ENCODE measurements at regions not wholly inside any gene's neighbourhood (a gene's known extent, or its start where the extent isn't known, plus 50 kb on each side); places are given as distances from the start of the nearest gene placed in this dataset.
"Not testable (repeated sequence)": the region's sequence is repeated elsewhere in the genome, so short reads cannot be mapped to it uniquely, and the experiment has no call there.

- H3K4me3 ChIP-seq: no peak overlapping the region
- H3K9ac ChIP-seq (ENCODE audit: insufficient read length): no peak overlapping the region
- no peak for TF ChIP-seq POLR2AphosphoS5 (IDR thresholded peaks at IDR 0.05; ENCODE audit: borderline replicate concordance, low read depth, low read length)
- TF ChIP-seq FOXP2 (optimal IDR thresholded peaks at IDR 0.05; ENCODE audit: control extremely low read depth, extremely low read length, insufficient read depth): no peak
- no peak for TF ChIP-seq EZH2 (IDR thresholded peaks at IDR 0.05)
- no peaks in the 10 kb centered on the region for H3K36me3 ChIP-seq (ENCODE audit: insufficient read depth, low read length)
- DNase-seq (ENCODE audit: low read depth, low spot score): no peak
- no peak overlapping the region for H3K27ac ChIP-seq
- H3K9me3 ChIP-seq (ENCODE audit: low read depth, low read length): no peaks in the 10 kb centered on the region
Measured at GRCh38 chr5:124538931-124539330, 207.5 kb downstream of the ZNF608 start.

GRCh38 chr5:124538191-124538590 lies 208.2 kb downstream of the ZNF608 start:
- DNase-seq (ENCODE audit: low read depth, low spot score): no peak
- Histone ChIP-seq H3K9ac (ENCODE audit: insufficient read length) (no peak overlapping the region), H3K4me3 (no peak overlapping the region), H3K9me3 (ENCODE audit: low read depth, low read length) (no peaks in the 10 kb centered on the region), H3K27ac (no peak overlapping the region), H3K36me3 (ENCODE audit: insufficient read depth, low read length) (no peaks in the 10 kb centered on the region)
- TF ChIP-seq POLR2AphosphoS5 (IDR thresholded peaks at IDR 0.05; ENCODE audit: borderline replicate concordance, low read depth, low read length) (no peak), FOXP2 (optimal IDR thresholded peaks at IDR 0.05; ENCODE audit: control extremely low read depth, extremely low read length, insufficient read depth) (no peak), EZH2 (IDR thresholded peaks at IDR 0.05) (no peak)

- H3K36me3 ChIP-seq (ENCODE audit: insufficient read depth, low read length): no peaks in the 10 kb centered on the region
- DNase-seq (ENCODE audit: low read depth, low spot score): no peak
- H3K9ac ChIP-seq (ENCODE audit: insufficient read length): no peak overlapping the region
- TF ChIP-seq POLR2AphosphoS5 (IDR thresholded peaks at IDR 0.05; ENCODE audit: borderline replicate concordance, low read depth, low read length): no peak
- TF ChIP-seq FOXP2 (optimal IDR thresholded peaks at IDR 0.05; ENCODE audit: control extremely low read depth, extremely low read length, insufficient read depth): no peak
- TF ChIP-seq EZH2 (IDR thresholded peaks at IDR 0.05): no peak
- no peaks in the 10 kb centered on the region for H3K9me3 ChIP-seq (ENCODE audit: low read depth, low read length)
- no peak overlapping the region for H3K27ac ChIP-seq
- no peak overlapping the region for H3K4me3 ChIP-seq
Measured at GRCh38 chr5:124537522-124537921, 208.9 kb downstream of the ZNF608 start.

- no peak overlapping the region for H3K27ac ChIP-seq
- no peak overlapping the region for H3K4me3 ChIP-seq
- no peak overlapping the region for H3K9ac ChIP-seq (ENCODE audit: insufficient read length)
- H3K36me3 ChIP-seq (ENCODE audit: insufficient read depth, low read length): no peaks in the 10 kb centered on the region
- H3K9me3 ChIP-seq (ENCODE audit: low read depth, low read length): no peaks in the 10 kb centered on the region
- DNase-seq (ENCODE audit: low read depth, low spot score): no peak
- TF ChIP-seq EZH2 (IDR thresholded peaks at IDR 0.05) (no peak), FOXP2 (optimal IDR thresholded peaks at IDR 0.05; ENCODE audit: control extremely low read depth, extremely low read length, insufficient read depth) (no peak), POLR2AphosphoS5 (IDR thresholded peaks at IDR 0.05; ENCODE audit: borderline replicate concordance, low read depth, low read length) (no peak)
Measured at GRCh38 chr5:124537107-124537506, 209.3 kb downstream of the ZNF608 start.

- H3K9ac ChIP-seq (ENCODE audit: insufficient read length): no peak overlapping the region
- H3K4me3 ChIP-seq: no peak overlapping the region
- no peaks in the 10 kb centered on the region for H3K9me3 ChIP-seq (ENCODE audit: low read depth, low read length)
- no peaks in the 10 kb centered on the region for H3K36me3 ChIP-seq (ENCODE audit: insufficient read depth, low read length)
- DNase-seq (ENCODE audit: low read depth, low spot score): no peak
- TF ChIP-seq POLR2AphosphoS5 (IDR thresholded peaks at IDR 0.05; ENCODE audit: borderline replicate concordance, low read depth, low read length) (no peak), EZH2 (IDR thresholded peaks at IDR 0.05) (no peak), FOXP2 (optimal IDR thresholded peaks at IDR 0.05; ENCODE audit: control extremely low read depth, extremely low read length, insufficient read depth) (no peak)
- H3K27ac ChIP-seq: no peak overlapping the region
Measured at GRCh38 chr5:124536333-124536732, 210.1 kb downstream of the ZNF608 start.

- H3K4me3 ChIP-seq: no peak overlapping the region
- no peak overlapping the region for H3K27ac ChIP-seq
- TF ChIP-seq POLR2AphosphoS5 (IDR thresholded peaks at IDR 0.05; ENCODE audit: borderline replicate concordance, low read depth, low read length): no peak
- TF ChIP-seq FOXP2 (optimal IDR thresholded peaks at IDR 0.05; ENCODE audit: control extremely low read depth, extremely low read length, insufficient read depth): no peak
- no peak for TF ChIP-seq EZH2 (IDR thresholded peaks at IDR 0.05)
- no peaks in the 10 kb centered on the region for H3K36me3 ChIP-seq (ENCODE audit: insufficient read depth, low read length)
- no peak for DNase-seq (ENCODE audit: low read depth, low spot score)
- H3K9ac ChIP-seq (ENCODE audit: insufficient read length): no peak overlapping the region
- H3K9me3 ChIP-seq (ENCODE audit: low read depth, low read length): no peaks in the 10 kb centered on the region
Measured at GRCh38 chr5:124530916-124531315, 215.5 kb downstream of the ZNF608 start.

GRCh38 chr5:124528838-124529237 lies 217.6 kb downstream of the ZNF608 start:
- no peak overlapping the region for H3K9ac ChIP-seq (ENCODE audit: insufficient read length)
- H3K9me3 ChIP-seq (ENCODE audit: low read depth, low read length): no peaks in the 10 kb centered on the region
- H3K36me3 ChIP-seq (ENCODE audit: insufficient read depth, low read length): no peaks in the 10 kb centered on the region
- no peak overlapping the region for H3K27ac ChIP-seq
- TF ChIP-seq POLR2AphosphoS5 (IDR thresholded peaks at IDR 0.05; ENCODE audit: borderline replicate concordance, low read depth, low read length) (no peak), FOXP2 (optimal IDR thresholded peaks at IDR 0.05; ENCODE audit: control extremely low read depth, extremely low read length, insufficient read depth) (no peak), EZH2 (IDR thresholded peaks at IDR 0.05) (no peak)
- no peak overlapping the region for H3K4me3 ChIP-seq
- no peak for DNase-seq (ENCODE audit: low read depth, low spot score)

- TF ChIP-seq FOXP2 (optimal IDR thresholded peaks at IDR 0.05; ENCODE audit: control extremely low read depth, extremely low read length, insufficient read depth) (no peak), POLR2AphosphoS5 (IDR thresholded peaks at IDR 0.05; ENCODE audit: borderline replicate concordance, low read depth, low read length) (no peak), EZH2 (IDR thresholded peaks at IDR 0.05) (no peak)
- Histone ChIP-seq H3K9ac (ENCODE audit: insufficient read length) (no peak overlapping the region), H3K27ac (no peak overlapping the region), H3K36me3 (ENCODE audit: insufficient read depth, low read length) (no peaks in the 10 kb centered on the region), H3K4me3 (no peak overlapping the region), H3K9me3 (ENCODE audit: low read depth, low read length) (no peaks in the 10 kb centered on the region)
- DNase-seq (ENCODE audit: low read depth, low spot score): no peak
Measured at GRCh38 chr5:124527220-124527991, 219.0 kb downstream of the ZNF608 start.

- not testable (repeated sequence) for H3K9ac ChIP-seq (ENCODE audit: insufficient read length); DNase-seq (ENCODE audit: low read depth, low spot score); H3K9me3 ChIP-seq (ENCODE audit: low read depth, low read length); H3K36me3 ChIP-seq (ENCODE audit: insufficient read depth, low read length); H3K27ac ChIP-seq; H3K4me3 ChIP-seq
Measured at GRCh38 chr5:124526079-124526478, 220.4 kb downstream of the ZNF608 start.
